Activated T-helper 9 cell treated with anti-CD3 and anti-CD28 coated beads, Interleukin-2, amount 50 U/mL, for 16 hours (primary cell): ENCODE measurements at regions not wholly inside any gene's neighbourhood (a gene's known extent, or its start where the extent isn't known, plus 50 kb on each side); places are given as distances from the start of the nearest gene placed in this dataset.
"Not testable (repeated sequence)": the region's sequence is repeated elsewhere in the genome, so short reads cannot be mapped to it uniquely, and the experiment has no call there.

Source experiments
- DNase-seq: peaks from one replicate; pipeline ENCODE4 v3.0.0-alpha.2; 2020; ENCODE audit warnings: low read depth

DNA sequence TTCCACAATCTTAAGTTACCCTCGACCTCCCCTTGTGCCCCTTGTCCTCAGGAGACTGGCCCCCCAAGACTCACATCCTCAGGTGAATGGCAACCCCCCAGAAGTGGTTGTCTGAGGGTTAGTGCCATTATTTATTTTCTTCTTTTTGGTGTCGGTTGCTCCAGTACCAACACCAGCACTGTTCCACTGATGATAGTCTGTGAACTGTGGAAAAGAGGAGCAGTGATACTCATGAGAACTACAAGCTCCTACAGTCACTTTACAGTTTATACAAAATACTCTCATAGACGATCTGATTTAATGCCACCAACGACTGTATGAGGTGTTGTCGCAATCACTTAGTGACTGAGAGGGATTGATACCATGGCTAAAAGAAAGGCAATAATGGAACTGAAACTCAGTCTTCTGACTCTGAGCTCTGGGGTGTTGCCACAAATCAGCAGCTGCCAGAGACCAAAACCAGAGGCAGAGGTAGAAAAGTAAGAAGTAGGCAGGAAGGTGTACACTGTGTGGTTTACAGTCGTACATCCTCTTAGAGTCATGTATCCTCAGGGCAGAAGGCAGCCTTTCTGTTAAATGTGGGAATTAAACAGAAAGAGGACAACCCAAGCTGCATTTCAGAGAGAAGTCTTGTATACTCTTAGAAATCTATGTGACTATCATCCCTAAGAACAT lies 90.8 kb upstream of the ADCY2 start:
- DNase-seq, result not testable (repeated sequence)

DNA sequence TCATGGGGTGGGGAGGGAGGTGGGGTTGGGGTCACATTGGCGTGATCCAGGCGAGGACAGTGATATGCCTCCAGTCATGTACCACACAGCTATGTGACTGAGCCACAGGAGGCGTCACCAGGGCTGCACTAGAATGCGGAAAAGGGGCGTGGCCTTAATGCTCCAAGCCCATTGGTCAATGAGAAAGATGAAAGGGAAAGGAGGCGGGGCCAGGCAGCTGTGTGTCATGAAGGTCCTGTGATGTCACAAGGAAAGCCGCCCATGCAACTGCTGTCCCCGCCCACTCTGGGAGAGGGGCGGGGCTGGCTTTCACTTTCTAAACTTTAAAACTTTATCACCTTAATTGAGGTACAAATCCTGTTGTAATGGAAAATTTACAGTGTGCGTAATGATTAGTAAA lies 89.4 kb upstream of the ADCY2 start:
- DNase-seq, result not testable (repeated sequence)

DNA sequence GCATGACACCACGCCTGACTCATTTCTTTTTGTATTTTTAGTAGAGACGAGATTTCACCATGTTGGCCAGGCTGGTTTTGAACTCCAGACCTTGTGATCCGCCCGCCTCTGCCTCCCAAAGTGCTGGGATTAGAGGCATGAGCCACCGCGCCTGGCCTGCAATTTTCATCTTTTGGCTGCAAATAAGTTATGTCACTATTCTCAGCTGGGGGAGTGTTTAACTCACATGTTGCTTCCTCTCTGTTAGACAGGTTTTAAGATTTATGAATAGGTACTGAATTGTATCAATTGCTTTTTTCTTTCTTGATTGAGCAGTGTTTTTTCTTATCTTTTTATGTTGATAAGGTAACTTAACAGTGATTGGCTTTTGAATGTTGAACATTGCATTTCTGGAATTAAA lies 88.2 kb upstream of the ADCY2 start:
- not testable (repeated sequence) for DNase-seq

DNA sequence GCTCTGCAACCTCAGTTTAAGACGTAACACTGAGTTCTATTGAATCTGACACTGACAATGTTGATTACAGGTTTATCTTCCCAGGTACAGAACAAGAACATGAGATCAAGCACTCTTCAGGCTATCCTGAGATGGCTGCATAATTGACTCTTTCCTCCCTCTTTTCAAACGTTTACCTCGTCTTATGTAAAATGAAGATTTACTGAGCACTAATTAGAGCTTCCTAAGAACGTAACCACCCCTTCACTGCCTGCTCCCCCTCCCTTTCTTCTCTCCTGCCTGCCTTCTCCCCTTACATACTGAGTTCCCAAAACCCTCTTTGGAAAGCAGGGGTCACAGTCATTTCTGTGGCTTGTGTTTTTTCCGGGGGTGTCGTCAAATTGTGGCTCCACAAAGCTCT lies 86.2 kb upstream of the ADCY2 start:
- not testable (repeated sequence) for DNase-seq

DNA sequence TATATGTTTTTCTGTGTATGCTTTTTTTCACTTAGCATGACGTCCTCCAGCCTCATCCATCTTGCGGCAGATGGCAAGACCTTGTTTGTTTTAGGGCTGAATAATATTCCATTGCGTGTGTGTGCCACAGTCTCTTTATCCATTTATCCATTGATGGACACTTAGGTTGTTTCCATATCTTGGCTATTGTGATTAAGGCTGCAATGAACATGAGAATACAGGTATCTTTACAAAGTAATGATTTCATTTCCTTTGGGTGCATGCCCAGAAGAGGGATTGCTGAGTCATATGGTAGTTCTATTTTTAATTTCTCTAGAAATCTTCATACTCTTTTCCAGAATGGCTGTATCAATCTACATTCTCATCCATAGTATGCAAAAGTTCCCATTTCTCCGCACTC lies 85.3 kb upstream of the ADCY2 start:
- not testable (repeated sequence) for DNase-seq

DNA sequence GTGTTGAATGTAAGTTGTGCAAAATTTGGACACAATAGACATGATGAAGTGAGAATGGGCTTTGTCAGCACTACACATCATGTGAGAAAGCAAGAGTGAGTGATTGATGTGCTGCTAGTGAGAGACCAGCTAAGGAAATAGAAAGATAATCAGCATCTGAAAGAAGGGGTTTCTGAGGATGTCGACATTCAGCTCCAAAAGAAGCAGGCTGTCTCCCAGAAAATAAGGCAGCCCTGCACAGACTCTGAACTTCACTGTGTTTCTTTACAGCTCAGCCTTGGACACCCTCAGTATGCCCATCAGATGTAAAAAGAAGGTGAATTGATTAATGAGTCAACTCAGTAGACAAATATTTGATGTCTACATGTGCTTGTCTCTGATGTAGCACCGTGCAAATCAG lies 80.8 kb upstream of the ADCY2 start:
- DNase-seq, result no peak

GRCh38 chr5:7317751-7318150 lies 78.2 kb upstream of the ADCY2 start:
- DNase-seq, result no peak

GRCh38 chr5:7320701-7321301 lies 75.1 kb upstream of the ADCY2 start:
- no peak for DNase-seq

DNA sequence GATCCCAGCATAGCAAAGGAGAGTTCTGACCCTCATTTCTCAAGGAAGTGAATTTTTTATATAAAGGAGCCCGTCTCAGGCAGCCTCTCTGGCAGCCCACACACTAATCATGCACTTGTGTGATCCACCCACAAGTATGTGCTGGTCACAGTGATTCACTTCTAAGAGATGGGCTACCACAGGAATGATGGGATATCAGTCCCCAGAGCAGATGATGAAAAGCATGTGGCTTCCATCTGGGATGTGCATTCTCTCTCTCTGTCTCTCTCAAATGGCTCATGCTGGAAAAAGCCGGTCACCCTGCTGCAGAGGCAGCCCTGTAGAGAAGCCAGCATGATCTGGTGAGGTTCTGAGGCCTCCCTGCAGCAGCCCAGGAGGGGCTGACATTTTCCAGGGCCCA lies 74.2 kb upstream of the ADCY2 start:
- no peak for DNase-seq

DNA sequence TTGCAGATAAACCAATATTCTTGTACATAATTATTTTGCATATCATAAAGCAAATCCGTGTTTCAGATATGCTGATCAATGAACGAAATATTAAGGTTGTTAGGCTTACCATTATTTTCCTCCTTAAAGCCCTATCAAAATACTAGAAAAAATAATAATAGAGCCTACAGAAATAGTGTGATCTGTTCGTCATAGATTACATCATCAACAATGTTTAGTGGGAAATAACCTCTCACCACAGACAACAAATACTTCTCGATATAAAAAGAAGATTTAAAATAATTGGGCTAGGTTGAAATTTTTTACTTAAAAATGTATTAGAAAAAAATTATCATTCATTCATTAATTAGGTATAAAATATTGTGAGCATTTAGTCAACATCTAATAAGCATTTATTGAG lies 71.0 kb upstream of the ADCY2 start:
- DNase-seq, result no peak

DNA sequence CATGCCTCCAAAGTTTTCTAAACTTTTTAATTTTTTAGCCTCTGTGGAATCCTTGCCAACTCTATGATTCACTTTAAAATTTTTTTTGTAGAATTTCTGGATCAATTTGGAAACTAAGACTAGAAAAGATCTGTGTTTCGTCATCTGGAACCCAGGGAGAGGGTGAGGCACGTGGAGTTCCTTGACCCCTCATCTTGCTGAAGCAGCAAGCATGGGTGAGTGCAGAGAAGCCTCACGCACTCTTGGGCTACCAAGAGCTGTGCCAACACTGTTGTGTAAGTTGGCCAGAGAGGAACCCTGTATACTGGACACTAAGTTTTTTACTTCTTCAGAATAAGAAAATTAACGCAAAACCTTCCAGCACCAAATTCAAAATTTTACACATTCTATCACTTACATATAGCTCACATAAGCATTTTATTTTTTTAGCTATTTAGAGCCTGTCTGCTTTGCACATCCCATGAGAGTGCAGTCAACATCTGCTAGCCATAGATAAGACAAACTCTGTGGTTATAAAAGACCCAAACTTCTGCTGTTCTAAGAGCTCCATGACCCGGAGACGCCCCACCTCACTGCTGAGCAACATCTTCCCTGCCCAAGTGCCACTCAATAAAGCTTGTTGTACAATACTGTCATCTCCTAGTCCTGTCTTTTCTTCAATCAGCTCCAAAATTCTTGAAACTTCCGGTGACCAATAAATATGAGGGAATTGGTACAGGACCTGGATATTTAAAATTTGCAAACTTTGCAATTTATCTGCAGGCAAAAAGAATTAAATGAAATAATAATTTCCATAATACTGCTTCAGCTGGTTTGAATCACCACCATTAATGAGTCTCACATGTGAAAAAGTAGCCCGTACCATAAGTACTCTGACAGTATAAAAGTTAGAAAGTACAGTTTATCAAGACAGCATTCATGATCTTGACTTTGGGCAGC lies 69.7 kb upstream of the ADCY2 start:
- no peak for DNase-seq

- no peak for DNase-seq
Observed at GRCh38 chr5:7329141-7329540, 66.8 kb upstream of the ADCY2 start.

- DNase-seq, result no peak
Observed at GRCh38 chr5:7329712-7330111, 66.2 kb upstream of the ADCY2 start.

GRCh38 chr5:7330256-7330655 lies 65.7 kb upstream of the ADCY2 start:
- no peak for DNase-seq

- DNase-seq, result no peak
Observed at GRCh38 chr5:7331131-7331530, 64.8 kb upstream of the ADCY2 start.
